Hippocampal formation (tissue), 2 donors: ENCODE measurements at regions not wholly inside any gene's neighbourhood (a gene's known extent, or its start where the extent isn't known, plus 50 kb on each side); places are given as distances from the start of the nearest gene placed in this dataset.
"Not testable (repeated sequence)": the region's sequence is repeated elsewhere in the genome, so short reads cannot be mapped to it uniquely, and the experiment has no call there.

Source experiments
- DNase-seq, 2 donors: peaks; one replicate each; lab custom pipeline; 2025; lab: John Stamatoyannopoulos, UW

GRCh38 chr7:138317044-138317596, 142.9 kb upstream of the TRIM24 start:
- no peak for DNase-seq

DNA sequence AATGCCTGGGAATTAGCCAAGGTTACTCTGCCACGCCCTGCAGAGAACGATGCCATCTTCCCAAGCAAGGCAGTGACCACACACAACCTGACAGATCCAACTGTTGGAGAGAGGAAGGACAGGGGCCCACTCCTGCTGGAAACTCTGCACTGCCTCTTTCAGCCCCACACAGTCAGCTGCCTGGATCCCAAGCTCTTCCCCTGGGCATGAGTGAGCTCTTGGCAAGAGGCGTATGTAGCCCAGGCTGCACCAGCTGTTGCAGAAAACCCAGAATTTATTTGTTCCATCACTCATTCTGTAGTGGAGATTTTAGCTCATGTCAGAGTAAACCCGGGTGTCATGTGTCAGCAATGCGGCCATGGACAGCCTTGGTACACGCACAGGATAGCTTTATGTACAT, 135.1 kb upstream of the TRIM24 start:
- DNase-seq: peak in 1 of 2 donors; percentile 0

- DNase-seq: no peak
Measured at GRCh38 chr7:138325434-138325833, 134.6 kb upstream of the TRIM24 start.

DNA sequence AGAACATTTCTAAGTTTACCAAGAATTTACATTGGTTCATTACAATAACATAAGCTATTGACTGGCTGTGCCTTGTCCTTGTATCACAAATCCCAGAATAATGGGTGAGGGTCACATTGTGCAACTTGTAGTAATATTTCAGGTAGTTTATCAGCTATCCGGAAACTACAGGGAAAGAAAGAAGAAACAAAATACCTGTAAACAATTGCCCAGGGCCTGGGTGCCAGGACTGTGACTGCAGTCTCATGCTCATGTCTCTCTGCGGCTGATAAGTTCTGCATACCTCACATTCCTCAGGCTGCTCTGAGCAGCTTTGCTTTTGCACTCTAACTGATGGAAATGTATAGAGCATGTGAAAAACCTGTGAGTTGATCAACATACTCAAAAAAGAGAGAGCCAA, 131.8 kb upstream of the TRIM24 start:
- no peak for DNase-seq

- not testable (repeated sequence) for DNase-seq
Measured at GRCh38 chr7:138332850-138333249, 127.2 kb upstream of the TRIM24 start.

GRCh38 chr7:138338361-138338760, 121.7 kb upstream of the TRIM24 start:
- DNase-seq: no peak

GRCh38 chr7:138339229-138339628, 120.8 kb upstream of the TRIM24 start:
- DNase-seq: not testable (repeated sequence)

GRCh38 chr7:138342990-138343389, 117.1 kb upstream of the TRIM24 start:
- DNase-seq: no peak

DNA sequence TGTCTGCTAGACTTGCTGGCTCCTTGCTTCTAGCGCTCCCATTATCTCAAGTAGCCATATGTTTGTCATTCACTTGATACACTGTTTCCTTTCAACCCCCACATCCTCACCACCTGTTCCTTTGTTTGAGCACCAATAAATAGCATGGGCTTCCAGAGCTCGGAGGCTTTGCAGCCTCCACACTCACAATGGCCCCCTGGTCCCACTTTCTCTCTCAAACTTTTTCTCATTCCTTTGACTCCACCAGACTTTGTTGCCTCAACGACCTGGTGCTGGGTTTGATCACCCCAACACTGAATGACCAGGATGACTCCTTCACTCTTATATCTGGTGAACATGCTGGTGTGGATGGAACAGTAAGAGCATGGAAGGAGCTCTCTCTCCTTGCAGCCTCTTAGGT, 114.5 kb upstream of the TRIM24 start:
- no peak for DNase-seq

- no peak for DNase-seq
Measured at GRCh38 chr7:138346975-138347374, 113.1 kb upstream of the TRIM24 start.

- DNase-seq: no peak
Measured at GRCh38 chr7:138349841-138350700, 110.0 kb upstream of the TRIM24 start.

- DNase-seq: no peak
Measured at GRCh38 chr7:138350701-138351357, 109.2 kb upstream of the TRIM24 start.

DNA sequence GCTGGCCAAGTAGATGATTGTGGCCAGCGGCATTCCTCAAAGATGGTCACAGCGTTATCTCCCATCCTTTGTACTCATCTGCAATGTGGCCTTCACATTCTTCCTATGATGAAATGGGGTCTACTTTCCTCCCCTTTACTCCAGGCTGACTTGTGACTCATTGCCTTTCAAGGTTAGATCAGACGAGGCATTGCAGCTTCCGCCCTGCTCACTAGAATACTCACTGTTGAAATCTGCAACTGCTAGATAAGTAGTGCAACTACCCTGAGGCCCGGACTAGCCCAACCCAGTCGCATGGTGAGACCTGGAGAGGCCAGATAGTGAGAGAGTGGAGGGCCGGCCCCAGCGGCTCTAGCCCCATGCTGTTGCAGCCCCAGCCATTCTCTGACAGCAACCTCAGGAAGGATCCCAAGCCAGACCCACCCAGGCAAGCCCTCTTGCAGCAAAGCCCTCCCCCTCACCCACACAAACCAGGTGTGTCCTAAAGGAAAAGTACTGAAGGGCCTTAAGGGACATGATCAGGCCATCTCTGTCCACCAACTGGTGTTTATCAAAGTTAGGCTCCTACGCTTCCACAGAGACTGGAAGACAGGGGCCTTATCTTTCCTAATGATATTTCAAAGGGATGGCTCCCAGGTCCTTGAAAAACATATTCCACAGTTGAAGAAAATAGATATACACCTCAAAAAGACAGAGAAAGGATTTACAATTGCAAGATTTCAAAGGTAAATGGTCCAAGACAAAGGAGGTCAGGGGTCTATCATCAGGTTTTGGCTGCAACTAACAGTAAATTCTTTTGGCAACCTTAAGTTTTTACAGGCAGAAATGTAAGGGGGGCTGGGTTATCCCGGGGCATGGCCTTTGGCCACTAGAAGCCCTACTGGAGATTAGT, 107.2 kb upstream of the TRIM24 start:
- no peak for DNase-seq

- no peak for DNase-seq
Measured at GRCh38 chr7:138354066-138354465, 106.0 kb upstream of the TRIM24 start.

DNA sequence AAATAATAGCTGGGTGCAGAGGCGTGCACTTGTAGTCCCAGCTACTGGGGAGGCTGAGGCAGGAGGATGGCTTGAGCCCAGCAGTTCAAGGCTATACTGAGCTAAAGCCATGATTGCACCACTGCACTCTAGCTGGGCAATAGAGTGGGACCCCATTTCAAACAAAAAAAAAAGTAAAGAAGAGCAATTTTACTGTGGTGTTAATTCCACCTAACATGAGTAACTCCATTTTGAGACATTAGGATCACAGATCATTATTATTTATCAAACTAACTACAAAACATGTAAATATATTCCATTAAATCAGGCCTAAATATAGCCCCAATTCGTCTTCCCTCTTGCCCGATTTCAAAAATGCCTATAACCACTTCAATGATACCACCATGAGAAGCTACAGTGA, 104.8 kb upstream of the TRIM24 start:
- DNase-seq: no peak

DNA sequence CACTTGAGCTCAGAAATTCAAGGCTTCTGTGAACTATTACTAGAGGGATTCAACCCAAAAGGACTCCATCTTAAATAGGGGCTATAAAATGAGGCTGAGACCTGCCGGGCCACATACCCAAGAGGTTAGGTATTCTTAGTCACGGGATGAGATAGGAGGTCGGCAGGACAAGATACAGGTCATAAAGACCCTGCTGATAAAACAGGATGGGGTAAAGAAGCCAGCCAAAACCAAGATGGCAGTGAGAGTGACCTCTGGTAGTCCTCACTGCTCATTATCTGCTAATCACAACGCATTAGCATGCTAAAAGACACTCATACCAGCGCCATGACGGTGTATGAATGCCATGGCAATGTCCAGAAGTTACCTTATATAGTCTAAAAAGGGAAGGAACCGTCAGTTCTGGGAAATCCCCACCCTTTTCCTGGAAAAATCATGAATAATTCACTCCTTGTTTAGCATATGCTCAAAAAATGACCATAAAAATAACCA, 101.2 kb upstream of the TRIM24 start:
- DNase-seq: no peak

- DNase-seq: no peak
Measured at GRCh38 chr7:138359870-138360559, 100.0 kb upstream of the TRIM24 start.

GRCh38 chr7:138363721-138364120, 96.3 kb upstream of the TRIM24 start:
- no peak for DNase-seq

GRCh38 chr7:138366137-138366536, 93.9 kb upstream of the TRIM24 start:
- not testable (repeated sequence) for DNase-seq

DNA sequence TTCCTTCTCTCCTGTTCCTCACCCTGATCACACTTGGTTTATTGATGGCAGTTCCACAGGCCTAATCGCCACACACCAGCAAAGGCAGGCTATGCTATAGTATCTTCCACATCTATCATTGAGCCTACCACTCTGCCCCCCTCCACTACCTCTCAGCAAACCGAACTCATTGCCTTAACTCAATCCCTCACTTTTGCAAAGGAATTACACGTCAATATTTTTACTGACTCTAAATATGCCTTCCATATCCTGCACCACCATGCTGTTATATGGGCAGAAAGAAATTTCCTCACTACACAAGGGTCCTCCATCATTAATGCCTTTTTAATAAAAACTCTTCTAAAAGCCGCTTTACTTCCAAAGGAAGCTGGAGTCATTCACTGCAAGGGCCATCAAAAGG, 93.4 kb upstream of the TRIM24 start:
- DNase-seq: not testable (repeated sequence)

GRCh38 chr7:138369797-138370196, 90.3 kb upstream of the TRIM24 start:
- DNase-seq: no peak
